H1 (cell line): ENCODE measurements at regions not wholly inside any gene's neighbourhood (a gene's known extent, or its start where the extent isn't known, plus 50 kb on each side); places are given as distances from the start of the nearest gene placed in this dataset.
A peak's percentile ranks its signal among the peaks of the same experiment; 100 is the strongest.

ENCODE experiments used
- ASH2L ChIP-seq: fragments of 200-600, 300-600 bp; sonication (generic); IDR thresholded peaks from one replicate; pipeline ENCODE4 v1.7.1; 2017; ENCODE audit warnings: low read length
- BCL11A ChIP-seq, 2 experiments: IDR thresholded peaks; one replicate each; pipeline ENCODE4 v1.6.1; 2011; ENCODE audit warnings: low read depth in 2 of 2, low read length in 2 of 2, mild to moderate bottlenecking in 2 of 2
- KDM1A ChIP-seq: fragments of 200-600, 300-600 bp; sonication (generic); IDR thresholded peaks from 2 replicates; pipeline ENCODE4 v1.7.1; 2016; ENCODE audit warnings: mild to moderate bottlenecking, low read length, borderline replicate concordance
- KDM5A ChIP-seq: fragments of 200-600 bp; IDR thresholded peaks from 2 replicates; pipeline ENCODE4 v1.7.1; 2012; ENCODE audit warnings: mild to moderate bottlenecking, low read length, inconsistent platforms, mixed read lengths
- TBP ChIP-seq: IDR thresholded peaks from 2 replicates; pipeline ENCODE4 v1.6.1; 2011; ENCODE audit warnings: low read depth, low read length, improper control_type of control experiment
- TF ChIP-seq, protein P1 (sequence below): fragments of 300-600 bp; sonication (generic); IDR thresholded peaks from 2 replicates; pipeline ENCODE4 v1.7.1; 2012; ENCODE audit warnings: low read length, moderate library complexity, mild to moderate bottlenecking, inconsistent platforms; ENCODE audit not compliant: insufficient replicate concordance
- TF ChIP-seq, protein P2 (sequence below): IDR thresholded peaks from 2 replicates; pipeline ENCODE4 v1.6.1; 2011; ENCODE audit warnings: low read length, improper control_type of control experiment
- TF ChIP-seq, protein P3 (sequence below), 3 experiments: IDR thresholded peaks; 1 replicate in 2 of 3; 2 replicates in 1 of 3; pipeline versions ENCODE4 v1.5.1 to v1.6.1; 2011; ENCODE audit warnings: low read length in 3 of 3, mild to moderate bottlenecking in 3 of 3, inconsistent platforms in 2 of 3, low read depth in 1 of 3, moderate library complexity in 1 of 3; ENCODE audit not compliant: insufficient read depth in 1 of 3; ENCODE audit errors: control extremely low read depth in 1 of 3

DNA sequence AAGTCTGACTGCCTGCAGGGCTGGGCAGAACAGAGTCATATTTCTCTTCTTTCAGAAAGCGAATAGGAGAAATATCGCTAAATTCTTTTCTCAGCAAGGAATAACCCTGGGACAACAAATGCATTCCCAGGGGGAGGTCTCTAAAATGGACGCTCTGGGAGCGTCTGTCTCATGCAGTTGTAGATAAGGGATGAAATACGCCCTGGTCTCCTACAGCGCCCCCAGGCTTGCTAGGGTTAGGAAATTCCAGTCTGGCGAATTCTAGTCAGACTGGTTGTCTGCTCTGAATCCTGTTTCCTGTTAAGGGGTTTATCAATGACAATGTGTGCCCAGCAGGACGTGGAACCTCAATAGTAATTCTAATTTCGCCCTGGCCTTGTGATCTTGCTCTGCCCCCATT, 1214.1 kb downstream of the DIAPH3 start (continued):
- TF ChIP-seq, protein P1, sequence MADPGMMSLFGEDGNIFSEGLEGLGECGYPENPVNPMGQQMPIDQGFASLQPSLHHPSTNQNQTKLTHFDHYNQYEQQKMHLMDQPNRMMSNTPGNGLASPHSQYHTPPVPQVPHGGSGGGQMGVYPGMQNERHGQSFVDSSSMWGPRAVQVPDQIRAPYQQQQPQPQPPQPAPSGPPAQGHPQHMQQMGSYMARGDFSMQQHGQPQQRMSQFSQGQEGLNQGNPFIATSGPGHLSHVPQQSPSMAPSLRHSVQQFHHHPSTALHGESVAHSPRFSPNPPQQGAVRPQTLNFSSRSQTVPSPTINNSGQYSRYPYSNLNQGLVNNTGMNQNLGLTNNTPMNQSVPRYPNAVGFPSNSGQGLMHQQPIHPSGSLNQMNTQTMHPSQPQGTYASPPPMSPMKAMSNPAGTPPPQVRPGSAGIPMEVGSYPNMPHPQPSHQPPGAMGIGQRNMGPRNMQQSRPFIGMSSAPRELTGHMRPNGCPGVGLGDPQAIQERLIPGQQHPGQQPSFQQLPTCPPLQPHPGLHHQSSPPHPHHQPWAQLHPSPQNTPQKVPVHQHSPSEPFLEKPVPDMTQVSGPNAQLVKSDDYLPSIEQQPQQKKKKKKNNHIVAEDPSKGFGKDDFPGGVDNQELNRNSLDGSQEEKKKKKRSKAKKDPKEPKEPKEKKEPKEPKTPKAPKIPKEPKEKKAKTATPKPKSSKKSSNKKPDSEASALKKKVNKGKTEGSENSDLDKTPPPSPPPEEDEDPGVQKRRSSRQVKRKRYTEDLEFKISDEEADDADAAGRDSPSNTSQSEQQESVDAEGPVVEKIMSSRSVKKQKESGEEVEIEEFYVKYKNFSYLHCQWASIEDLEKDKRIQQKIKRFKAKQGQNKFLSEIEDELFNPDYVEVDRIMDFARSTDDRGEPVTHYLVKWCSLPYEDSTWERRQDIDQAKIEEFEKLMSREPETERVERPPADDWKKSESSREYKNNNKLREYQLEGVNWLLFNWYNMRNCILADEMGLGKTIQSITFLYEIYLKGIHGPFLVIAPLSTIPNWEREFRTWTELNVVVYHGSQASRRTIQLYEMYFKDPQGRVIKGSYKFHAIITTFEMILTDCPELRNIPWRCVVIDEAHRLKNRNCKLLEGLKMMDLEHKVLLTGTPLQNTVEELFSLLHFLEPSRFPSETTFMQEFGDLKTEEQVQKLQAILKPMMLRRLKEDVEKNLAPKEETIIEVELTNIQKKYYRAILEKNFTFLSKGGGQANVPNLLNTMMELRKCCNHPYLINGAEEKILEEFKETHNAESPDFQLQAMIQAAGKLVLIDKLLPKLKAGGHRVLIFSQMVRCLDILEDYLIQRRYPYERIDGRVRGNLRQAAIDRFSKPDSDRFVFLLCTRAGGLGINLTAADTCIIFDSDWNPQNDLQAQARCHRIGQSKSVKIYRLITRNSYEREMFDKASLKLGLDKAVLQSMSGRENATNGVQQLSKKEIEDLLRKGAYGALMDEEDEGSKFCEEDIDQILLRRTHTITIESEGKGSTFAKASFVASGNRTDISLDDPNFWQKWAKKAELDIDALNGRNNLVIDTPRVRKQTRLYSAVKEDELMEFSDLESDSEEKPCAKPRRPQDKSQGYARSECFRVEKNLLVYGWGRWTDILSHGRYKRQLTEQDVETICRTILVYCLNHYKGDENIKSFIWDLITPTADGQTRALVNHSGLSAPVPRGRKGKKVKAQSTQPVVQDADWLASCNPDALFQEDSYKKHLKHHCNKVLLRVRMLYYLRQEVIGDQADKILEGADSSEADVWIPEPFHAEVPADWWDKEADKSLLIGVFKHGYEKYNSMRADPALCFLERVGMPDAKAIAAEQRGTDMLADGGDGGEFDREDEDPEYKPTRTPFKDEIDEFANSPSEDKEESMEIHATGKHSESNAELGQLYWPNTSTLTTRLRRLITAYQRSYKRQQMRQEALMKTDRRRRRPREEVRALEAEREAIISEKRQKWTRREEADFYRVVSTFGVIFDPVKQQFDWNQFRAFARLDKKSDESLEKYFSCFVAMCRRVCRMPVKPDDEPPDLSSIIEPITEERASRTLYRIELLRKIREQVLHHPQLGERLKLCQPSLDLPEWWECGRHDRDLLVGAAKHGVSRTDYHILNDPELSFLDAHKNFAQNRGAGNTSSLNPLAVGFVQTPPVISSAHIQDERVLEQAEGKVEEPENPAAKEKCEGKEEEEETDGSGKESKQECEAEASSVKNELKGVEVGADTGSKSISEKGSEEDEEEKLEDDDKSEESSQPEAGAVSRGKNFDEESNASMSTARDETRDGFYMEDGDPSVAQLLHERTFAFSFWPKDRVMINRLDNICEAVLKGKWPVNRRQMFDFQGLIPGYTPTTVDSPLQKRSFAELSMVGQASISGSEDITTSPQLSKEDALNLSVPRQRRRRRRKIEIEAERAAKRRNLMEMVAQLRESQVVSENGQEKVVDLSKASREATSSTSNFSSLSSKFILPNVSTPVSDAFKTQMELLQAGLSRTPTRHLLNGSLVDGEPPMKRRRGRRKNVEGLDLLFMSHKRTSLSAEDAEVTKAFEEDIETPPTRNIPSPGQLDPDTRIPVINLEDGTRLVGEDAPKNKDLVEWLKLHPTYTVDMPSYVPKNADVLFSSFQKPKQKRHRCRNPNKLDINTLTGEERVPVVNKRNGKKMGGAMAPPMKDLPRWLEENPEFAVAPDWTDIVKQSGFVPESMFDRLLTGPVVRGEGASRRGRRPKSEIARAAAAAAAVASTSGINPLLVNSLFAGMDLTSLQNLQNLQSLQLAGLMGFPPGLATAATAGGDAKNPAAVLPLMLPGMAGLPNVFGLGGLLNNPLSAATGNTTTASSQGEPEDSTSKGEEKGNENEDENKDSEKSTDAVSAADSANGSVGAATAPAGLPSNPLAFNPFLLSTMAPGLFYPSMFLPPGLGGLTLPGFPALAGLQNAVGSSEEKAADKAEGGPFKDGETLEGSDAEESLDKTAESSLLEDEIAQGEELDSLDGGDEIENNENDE = no peak
- TF ChIP-seq BCL11A (IDR thresholded peaks at IDR 0.05; ENCODE audit: low read depth in 2 of 2, low read length in 2 of 2) (no peak), KDM5A (no peak), TBP (no peak), ASH2L (no peak), KDM1A (no peak)
- TF ChIP-seq, protein P2, sequence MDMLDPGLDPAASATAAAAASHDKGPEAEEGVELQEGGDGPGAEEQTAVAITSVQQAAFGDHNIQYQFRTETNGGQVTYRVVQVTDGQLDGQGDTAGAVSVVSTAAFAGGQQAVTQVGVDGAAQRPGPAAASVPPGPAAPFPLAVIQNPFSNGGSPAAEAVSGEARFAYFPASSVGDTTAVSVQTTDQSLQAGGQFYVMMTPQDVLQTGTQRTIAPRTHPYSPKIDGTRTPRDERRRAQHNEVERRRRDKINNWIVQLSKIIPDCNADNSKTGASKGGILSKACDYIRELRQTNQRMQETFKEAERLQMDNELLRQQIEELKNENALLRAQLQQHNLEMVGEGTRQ = no peak
- TF ChIP-seq, protein P3, sequence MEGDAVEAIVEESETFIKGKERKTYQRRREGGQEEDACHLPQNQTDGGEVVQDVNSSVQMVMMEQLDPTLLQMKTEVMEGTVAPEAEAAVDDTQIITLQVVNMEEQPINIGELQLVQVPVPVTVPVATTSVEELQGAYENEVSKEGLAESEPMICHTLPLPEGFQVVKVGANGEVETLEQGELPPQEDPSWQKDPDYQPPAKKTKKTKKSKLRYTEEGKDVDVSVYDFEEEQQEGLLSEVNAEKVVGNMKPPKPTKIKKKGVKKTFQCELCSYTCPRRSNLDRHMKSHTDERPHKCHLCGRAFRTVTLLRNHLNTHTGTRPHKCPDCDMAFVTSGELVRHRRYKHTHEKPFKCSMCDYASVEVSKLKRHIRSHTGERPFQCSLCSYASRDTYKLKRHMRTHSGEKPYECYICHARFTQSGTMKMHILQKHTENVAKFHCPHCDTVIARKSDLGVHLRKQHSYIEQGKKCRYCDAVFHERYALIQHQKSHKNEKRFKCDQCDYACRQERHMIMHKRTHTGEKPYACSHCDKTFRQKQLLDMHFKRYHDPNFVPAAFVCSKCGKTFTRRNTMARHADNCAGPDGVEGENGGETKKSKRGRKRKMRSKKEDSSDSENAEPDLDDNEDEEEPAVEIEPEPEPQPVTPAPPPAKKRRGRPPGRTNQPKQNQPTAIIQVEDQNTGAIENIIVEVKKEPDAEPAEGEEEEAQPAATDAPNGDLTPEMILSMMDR (IDR thresholded peaks at IDR 0.05; ENCODE audit: control extremely low read depth in 1 of 3, insufficient read depth in 1 of 3, low read depth in 1 of 3, low read length in 3 of 3) = peak in 1 of 3 experiments; percentile 1; a peak in 1 of 4 replicates
